ENCODE measurements at regions not wholly inside any gene's neighbourhood (a gene's known extent, or its start where the extent isn't known, plus 50 kb on each side); places are given as distances from the start of the nearest gene placed in this dataset.

- TF ChIP-seq CTCF (IDR thresholded peaks at IDR 0.05 in 2 of 3, conservative IDR thresholded peaks at IDR 0.05 in 1 of 3; ENCODE audit: borderline replicate concordance in 1 of 3, insufficient read depth in 1 of 3, low read depth in 2 of 3, low read length in 2 of 3) (no peak), EZH2 (IDR thresholded peaks at IDR 0.05) (no peak), POLR2A (IDR thresholded peaks at IDR 0.05; ENCODE audit: borderline replicate concordance, extremely low read depth, insufficient read depth, insufficient read length) (no peak), JUND (IDR thresholded peaks at IDR 0.05) (no peak), FOSL1 (IDR thresholded peaks at IDR 0.05; ENCODE audit: low read depth) (no peak), ZNF274 (IDR thresholded peaks at IDR 0.05; ENCODE audit: low read depth, low read length) (no peak), MAX (IDR thresholded peaks at IDR 0.05) (no peak), ATF3 (IDR thresholded peaks at IDR 0.05) (no peak)
These were observed 82.7 kb upstream of the LINC01488 start for GRCh38 chr11:69398529-69399492.
